GM18861 (cell line): ENCODE measurements at regions not wholly inside any gene's neighbourhood (a gene's known extent, or its start where the extent isn't known, plus 50 kb on each side); places are given as distances from the start of the nearest gene placed in this dataset.
A peak's percentile ranks its signal among the peaks of the same experiment; 100 is the strongest.

Experiments
- ATAC-seq: cut with Tn5 transposase; IDR thresholded peaks from one replicate; pipeline ENCODE4 v1.9.1; 2021; ENCODE audit not compliant: unreplicated experiment

DNA sequence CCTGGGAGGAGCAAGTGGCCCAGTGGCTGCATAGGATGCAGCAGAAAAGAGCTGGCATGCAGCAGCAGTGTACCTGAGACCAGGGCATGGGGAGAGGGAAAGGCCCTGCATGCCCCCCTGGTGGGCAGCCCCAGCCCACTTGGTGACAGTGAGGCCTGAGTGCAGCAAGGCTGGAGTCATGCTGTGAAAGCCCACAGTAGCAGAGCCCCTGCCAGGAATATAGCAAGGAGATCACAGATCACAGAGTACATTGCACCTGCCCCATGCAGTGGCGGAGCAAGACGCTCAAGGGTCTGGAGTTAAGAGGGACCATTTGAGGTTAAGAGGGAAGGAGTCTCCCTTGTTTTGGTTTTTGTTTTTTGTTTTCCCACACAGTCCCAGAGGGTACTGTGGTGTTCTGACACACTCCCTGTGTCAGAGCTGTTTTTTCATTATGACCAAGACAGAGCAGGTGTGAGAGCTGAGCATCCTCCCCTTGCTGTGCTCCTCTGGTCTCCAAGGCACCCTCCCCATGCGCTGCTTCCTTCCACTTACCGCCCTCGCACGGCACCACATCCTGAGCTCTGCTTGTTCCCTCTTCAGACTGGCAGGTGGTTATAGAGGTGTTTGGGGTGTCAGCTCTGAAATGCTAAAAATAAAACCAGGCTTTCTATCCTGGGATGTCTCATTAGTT lies 85.0 kb upstream of the UBL3 start:
- ATAC-seq, result peak; percentile 90

DNA sequence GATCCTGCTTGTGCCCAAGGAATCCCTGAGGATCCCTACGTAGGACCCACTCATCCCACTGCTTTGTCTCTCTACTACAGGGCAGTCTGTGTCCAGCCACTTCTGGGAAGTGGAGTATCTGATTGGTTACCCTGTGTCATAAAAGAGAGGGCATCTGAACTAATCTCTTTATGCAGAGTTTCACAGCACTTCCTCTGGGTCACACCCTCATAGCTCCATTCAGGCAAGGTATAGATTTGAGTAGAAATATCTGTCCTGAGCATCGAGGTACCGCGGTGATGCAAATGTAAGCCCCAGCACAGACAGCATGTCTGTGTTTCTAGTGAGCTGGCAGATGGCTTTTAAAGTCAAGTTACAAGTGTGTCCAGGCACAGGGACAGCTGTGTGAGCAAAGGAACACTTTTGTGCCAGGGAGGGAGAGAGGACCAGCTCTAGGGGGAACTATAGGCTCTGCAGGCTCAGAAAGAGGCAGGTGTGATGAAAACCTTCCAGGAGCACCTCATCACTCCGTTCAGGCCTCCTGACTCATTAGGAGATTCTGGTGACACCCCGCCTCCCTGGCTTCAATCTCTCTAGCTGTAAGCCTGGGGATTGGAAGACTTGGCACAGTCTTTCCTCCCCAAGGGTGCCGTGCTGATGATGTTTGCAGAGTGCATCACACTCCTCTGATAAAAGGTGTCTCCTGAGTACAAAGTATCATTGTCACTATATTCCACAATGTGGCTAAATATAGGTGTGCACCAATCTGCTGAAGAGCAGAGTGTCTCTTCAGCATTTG lies 84.3 kb upstream of the UBL3 start:
- ATAC-seq, result no peak

DNA sequence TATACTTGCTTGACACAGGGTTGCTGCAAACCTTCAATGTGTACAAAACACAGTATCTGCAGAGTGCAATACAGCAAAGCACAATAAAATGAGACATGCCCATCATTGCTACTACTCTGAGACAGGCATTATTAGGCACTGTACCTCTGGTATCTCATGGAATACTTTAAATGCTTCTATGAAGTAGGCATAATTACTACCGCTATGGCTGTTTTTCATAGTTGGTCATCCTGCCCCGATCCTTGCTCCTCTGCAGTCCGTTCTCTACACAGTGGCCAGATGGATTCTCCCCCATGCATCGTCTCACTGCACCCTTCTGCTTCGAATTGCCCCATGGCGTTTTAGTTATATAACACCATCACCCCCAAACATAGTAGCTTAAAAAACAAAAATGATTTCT lies 83.0 kb upstream of the UBL3 start:
- no peak for ATAC-seq

DNA sequence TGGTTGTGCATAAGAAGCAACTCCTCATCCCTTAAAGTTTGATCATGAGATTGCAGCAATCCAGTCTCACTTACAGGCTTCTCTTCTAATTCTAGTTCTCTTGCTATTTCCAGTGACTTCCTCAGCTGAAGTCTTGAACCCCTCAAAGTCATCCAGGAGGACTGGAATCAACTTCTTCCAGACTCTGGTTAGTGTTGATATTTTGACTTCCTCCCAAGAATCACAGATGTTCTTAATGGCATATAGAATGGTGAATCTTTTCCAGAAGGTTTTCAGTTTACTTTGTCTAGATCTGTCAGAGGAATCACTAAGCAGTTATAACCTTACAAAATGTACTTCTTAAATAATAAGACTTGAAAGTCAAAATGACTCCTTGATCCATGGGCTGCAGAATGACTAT lies 81.3 kb upstream of the UBL3 start:
- ATAC-seq, result no peak

DNA sequence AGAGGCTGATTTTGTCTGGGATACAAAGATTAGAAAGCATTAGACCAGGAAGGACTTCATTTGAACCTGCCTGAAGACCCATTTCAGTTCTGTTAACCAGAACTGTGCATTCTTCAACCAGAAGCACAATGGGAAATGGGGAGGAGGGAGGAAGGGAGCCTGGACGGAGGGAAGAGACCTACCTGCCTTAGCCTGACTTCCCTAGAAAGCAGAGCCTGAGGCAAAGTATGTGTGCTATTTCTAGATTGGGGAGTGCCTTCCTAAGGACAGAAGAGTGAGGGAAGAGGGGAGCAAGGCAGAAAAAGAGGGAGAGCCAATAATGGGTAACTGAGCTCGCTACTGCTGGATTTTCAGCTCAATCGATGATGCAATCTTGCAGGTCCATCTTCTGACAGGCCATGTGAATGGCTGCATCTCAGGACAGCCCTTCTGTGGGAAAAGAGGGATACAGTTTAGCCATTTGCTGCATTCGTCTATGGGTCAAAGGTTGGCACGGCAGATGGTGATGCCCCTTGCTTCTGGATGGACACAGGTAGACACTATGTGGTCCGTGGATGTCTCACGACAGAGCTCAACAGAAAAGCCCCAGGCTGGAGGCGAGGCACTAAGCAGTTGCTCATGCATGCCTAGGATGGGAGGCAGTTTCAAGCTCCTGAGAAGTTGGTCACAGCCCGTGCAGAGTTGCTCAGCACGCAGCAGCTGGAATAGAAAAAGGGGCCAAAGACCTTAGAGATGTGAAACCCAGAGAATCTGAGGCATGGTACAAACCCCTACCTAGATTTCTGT lies 78.8 kb upstream of the UBL3 start:
- ATAC-seq, result no peak

DNA sequence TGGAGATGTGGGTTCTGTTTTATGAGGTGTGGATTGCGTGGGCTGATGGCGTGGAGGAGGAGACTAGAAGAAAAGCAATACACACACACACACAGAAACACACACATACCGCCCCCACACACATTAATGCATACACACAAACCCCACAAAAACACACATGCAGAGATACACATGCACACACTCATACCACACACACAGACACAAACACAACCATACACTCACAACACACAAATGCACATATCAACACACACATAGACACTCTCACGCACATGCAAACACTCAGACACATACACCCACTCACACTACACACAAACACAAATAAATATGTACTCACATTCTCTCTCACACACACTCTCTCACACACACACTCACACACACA lies 75.7 kb upstream of the UBL3 start:
- ATAC-seq, result no peak

DNA sequence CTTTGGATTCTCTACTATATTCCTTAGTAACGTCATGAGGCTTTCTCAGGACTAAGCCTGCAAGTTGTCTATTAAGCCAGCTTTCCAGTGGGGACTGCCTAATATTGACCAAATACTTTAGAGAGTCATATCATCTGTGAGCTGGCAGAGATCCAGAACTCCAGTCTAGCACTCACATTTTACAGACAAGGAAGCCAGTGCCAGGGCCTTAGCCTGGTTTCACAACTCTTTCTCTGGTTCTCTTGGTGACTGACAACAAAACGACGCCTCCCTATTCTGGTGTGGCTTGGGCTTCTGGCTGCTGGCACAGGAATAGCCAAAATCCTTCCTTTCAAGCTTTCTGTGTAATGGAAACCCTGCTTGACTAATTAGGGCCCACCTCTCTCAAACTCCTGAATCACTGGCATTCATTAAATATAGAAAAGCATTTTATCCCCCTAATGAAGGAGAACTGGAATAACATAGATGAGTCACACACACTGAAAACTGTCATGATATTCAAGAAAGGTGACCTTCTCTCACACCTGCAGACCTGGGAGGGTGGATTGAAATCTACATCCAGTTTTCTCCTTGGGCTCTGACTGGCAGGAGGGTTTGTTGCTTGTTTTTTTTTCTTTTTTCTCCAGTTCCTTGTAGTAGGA lies 75.2 kb upstream of the UBL3 start:
- no peak for ATAC-seq

DNA sequence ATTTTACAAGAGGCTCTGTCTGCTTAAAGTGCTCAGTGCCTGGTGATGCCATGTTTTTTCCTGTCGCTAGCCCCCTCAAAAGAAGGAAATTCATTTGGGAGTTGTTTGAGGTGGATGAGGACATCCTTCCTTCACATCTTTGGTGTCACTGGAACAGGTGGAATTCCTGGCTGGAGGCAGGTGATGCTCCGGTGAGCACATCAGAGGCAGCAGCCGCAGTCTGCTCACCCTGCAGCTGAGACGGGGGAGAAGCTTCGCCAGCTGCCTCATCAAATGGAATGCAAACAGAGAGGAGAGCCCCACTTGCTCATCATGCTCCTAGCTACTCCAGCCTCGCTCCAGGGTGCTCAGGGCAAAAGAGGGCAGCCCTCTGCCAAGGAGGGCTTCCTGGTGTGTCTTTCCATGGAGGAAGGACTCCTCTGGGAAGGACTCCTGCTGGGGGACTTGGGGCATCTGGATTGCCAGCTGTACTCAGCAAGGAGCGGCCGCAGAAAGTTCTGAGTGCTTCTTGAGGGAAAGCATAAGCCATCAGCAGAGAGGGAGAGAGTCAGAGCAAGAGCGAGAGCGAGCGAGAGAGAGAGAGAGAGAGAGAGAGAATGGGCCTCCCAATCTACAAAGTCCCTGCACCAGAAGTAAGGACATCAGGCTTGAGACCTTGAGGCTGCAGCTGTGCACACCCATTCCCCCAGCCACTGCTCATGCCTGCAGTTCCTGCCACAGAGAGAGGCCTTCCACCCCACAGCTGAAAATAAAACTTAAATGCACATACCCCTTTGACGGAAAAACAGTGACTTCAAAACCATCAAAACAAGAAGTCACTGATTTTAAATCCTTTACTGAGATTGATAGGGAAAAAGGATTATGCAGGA lies 74.3 kb upstream of the UBL3 start:
- ATAC-seq, result no peak

DNA sequence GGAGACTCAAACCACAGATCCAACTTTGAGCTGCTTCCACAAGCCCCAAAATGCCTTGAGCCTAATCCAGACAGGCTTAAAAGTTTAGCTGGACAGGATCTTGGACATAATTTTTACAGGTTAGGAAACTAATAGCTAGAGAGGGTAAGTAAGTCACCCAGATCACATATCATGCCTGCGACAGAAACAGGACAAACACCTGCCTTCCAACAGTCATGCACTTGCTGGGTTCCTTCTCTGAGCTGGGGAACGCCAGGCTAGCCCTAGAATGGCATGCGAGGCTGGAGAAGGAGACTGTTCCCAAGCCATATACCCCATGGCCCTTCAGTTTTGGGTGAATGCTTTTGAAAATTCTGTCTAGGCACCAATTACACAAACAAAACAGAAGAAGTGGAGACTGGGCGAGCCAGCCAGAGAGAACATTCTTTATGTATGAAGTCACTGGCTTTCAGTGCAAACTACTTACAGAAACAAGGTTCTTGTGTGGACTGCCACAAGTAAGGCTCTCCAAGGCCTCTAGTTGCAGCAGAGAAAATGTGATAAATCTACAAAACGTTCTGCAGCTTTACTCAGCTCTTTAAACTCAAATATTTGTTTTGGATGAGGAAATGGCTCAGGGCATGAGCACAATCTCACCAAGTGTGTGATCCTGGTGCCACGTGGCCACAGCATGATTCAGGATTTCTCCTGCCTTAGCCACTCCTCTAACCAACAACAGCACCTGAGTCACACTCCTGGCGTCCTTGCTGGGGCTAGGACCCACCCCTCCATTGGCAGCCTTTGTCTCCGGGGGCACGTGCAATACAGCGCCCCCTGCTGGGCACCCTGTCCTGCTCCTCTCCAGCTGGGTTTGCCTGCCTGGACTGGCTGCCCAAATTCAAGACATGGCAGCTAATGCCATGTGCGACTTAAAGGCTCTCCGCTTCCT lies 73.4 kb upstream of the UBL3 start:
- no peak for ATAC-seq

DNA sequence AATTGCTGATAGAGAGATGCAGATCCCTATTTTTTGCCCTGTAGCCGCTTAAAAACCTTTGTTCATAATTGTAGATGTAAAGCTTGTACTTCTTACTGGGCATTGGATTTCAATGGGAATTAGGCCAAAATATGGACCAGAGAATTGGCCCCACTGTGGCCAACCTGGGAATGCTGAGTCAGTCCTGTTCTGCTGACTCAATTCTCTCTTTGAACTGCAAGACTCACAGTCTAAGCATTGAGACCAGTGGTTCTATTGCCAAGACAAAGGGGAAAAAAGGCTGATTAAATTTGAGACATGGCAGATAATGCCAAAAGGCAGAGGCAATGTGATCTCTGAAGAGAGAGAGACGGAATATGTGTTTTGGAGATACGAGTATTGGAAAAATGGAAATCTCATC lies 72.5 kb upstream of the UBL3 start:
- ATAC-seq, result no peak

DNA sequence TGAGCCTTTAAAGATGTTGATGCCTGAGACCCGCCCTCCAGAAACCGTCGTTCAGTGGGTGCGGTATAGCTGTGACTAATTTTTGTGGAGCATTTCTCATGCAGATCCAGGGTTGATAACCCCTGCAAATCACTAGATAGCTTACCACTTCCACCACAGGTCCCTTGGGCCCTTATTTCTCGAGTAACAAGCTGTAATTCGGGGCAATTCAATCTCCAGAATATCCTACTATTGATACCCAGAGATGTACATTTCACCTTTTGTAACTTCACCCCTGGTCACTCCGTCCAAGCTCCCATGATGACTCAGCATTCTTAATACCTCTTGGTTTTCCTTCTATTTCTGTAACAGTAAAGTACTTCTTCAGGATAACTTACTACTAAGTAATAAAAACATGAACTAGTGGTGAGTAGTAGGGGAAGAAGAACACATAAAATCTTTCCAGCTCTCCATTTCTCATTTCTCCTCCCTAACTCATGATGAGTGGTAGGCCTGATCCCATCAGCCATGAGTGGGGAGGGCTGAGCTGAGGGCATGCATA lies 71.9 kb upstream of the UBL3 start:
- no peak for ATAC-seq

DNA sequence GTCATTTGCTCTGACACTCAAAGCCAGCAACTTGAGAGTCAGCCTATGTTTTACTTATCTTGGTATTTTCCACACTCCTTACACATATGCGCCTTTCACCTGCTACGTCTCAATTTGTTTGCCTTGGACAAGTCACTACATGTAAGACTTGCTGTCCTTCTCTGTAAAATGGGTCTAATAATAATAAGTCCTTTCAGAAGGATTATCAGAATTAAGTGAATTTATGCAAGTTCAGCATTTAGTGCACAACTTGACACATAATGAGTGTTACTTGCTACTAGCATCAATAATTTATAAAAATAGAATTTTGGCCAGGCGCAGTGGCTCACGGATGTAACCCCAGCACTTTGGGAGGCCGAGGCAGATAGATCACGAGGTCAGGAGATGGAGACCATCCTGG lies 71.1 kb upstream of the UBL3 start:
- ATAC-seq, result no peak

DNA sequence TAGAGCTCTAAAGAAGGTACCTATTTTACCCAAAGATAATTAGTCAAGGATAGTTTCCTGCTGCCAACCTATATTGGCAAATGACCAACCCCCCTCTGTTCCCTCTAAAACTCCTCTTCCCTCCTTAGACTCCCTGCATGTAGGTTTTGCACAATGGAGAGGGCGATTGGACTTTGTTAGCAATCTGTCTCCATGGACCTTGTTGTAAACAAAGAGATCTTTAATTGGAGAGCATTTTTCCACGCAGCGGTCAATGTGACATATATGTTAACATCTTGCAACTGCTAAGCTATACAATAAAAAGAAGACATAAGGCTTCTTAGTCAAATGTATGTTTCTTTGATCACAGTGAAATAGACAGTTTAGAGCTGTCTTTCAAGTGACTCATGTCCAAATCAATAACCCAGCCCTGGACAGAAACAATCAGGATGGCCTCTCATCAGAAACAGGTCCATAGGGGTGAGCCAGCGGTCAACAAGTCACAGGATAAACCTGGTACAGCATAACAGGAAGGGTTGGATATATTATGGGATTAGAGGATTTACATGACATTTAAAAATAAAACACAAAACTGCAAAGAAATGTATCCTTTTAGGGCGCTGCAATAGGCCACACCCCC lies 69.7 kb upstream of the UBL3 start:
- ATAC-seq, result no peak

DNA sequence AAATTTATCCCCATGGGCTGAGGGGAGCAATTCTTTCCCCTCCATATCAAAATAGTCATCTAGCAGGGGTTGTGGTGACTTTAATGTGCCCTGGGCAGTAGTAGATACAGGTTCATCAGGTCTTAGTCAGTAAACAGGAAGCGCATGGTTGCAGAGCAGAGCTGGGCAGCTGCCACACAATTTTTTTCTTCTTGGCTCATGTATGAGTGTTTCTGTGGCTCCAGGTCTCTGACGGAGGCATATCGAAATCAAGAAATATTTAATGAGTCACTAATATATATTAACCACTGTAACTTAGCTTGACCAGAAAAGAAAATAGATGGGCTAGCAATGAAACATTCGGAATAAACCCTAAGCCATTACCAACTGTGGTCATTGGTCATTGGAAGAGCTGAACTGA lies 68.4 kb upstream of the UBL3 start:
- ATAC-seq, result no peak

DNA sequence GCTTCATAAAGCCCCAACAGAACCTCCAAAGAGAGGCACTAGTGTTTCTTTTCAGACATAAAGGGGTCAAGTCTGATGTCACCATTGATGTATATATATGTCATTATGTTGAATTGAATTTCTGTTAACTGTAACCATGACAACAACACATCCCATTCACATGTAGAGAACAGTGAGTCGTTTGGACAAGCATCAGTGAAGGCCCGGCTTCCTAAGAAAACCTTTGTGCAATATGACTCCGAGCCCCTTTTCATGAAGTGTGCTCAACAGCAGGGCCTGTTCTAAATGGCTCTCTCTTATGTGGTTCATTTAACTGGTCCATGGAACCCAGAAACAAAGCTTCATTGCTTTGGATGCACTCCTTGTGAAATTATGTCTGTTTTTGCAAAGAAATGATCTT lies 67.2 kb upstream of the UBL3 start:
- ATAC-seq, result no peak

DNA sequence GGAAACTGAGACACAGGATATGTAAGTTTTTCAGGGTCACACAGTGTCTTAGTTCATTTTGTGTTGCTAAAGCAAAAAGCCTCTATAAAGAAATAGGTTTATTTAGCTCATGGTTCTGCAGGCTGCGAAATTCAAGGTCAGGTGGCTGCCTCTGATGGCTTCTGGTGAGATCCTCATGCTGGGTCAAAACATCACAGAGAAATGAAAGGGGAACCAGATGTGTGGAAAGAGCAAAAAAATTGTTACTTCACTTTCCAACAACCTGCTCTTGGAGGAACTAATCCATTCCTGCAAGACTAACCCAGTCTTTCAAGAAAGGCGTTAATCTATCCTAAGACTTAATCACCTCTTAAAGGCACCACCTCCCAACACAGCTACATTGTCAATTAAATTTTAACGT lies 64.2 kb upstream of the UBL3 start:
- no peak for ATAC-seq

DNA sequence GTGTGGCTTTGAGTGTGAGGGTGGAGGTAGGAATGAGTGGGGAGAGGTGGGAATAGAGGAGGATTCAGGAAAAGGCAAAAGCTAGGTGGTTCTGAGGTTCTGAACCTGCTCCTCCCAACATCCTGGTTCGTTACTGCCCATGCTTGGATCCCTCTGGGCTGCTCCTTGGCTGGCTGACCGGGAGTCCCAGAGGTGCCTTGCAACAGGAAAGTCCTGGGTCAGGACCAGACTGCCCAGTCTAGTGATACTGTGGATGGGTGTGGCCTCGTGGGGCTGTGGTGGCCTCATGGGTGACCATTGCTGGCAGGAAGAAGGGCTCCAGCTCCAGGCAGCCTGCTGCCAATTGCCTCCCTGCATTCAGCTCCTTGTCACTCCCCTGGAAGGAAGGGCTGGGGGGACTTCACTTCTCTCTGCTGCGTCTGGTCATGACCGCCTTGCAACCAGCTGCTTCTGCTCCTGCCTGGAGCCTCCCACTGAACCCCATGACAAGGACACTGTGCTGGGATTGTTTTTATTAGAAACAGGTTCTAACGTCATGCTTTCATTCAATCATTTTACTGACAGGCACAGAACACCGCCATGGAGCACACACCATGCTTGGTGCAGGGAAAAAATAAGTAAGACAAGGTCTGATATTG lies 61.5 kb upstream of the UBL3 start:
- ATAC-seq, result no peak

DNA sequence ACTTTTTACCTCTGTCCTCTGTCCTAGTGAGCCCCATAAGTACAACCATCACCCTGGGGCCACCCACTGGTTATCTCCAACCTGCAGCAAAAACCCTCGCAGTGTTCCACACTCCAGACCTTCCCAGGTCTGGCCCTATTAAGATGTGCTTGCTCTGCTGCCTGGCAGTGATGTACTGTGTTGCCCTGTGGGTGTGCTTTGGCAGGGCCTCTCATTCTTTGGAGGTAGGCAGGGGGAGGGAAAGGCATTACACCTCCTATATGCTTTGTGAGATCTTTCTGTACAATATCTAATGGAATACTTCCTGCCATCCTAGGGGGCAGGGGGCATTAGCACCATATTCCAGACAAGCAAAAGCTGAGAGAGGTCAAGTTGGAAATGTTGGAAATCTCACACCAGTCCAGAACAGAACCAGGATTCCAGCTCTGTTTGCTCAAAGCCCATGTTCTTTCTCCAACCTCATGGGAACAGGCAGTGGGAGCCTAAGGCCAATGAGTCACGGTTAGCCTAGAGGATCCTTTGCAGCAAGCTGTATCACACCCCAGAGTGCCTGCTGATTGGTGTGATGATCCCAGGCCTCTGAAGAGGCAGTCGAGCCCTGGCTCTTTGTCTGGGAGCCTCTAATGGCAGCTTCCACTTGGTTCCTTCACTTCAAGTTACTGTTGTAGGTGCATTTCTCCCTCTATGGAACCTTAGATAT lies 59.7 kb upstream of the UBL3 start:
- no peak for ATAC-seq
